SK-N-SH treated with all-trans-retinoic acid at 6 μM for 48 hours (cell line): ENCODE measurements at regions not wholly inside any gene's neighbourhood (a gene's known extent, or its start where the extent isn't known, plus 50 kb on each side); places are given as distances from the start of the nearest gene placed in this dataset.

Experiments used
- ATAC-seq: fragments of 200-7000 bp; cut with Tn5 transposase; 3 replicates; pipeline ENCODE4 v1.9.1; 2020; ENCODE audit warnings: mild to moderate bottlenecking, moderate library complexity
- ARNTL ChIP-seq: fragments of 450-650 bp; formaldehyde crosslinking; IDR thresholded peaks from 2 replicates; pipeline ENCODE4 v1.5.0; 2020; ENCODE audit warnings: low read depth, mild to moderate bottlenecking, moderate library complexity, borderline replicate concordance
- BACH2 ChIP-seq: fragments of 250-450 bp; sonication (Bioruptor Pico); IDR thresholded peaks from 2 replicates; pipeline ENCODE4 v1.9.0; 2021; ENCODE audit warnings: mild to moderate bottlenecking, borderline replicate concordance
- CSDC2 ChIP-seq: fragments of 250-450 bp; sonication (Bioruptor Pico); IDR thresholded peaks from 2 replicates; pipeline ENCODE4 v1.5.0; 2020; ENCODE audit warnings: mild to moderate bottlenecking, moderate library complexity
- GLIS3 ChIP-seq: fragments of 250-450 bp; sonication (Bioruptor Pico); IDR thresholded peaks from 2 replicates; pipeline ENCODE4 v1.5.0; 2020; ENCODE audit warnings: mild to moderate bottlenecking, moderate library complexity
- ISL1 ChIP-seq: fragments of 250-450 bp; sonication (Bioruptor Pico); IDR thresholded peaks from 2 replicates; pipeline ENCODE4 v2.1.2; 2022; ENCODE audit warnings: mild to moderate bottlenecking, moderate library complexity
- OSR1 ChIP-seq: fragments of 250-450 bp; sonication (Bioruptor Pico); IDR thresholded peaks from 2 replicates; pipeline ENCODE4 v1.8.0; 2022; ENCODE audit warnings: moderate library complexity, mild to moderate bottlenecking, inconsistent platforms
- PPARA ChIP-seq: fragments of 250-450 bp; sonication (Bioruptor Pico); IDR thresholded peaks from 2 replicates; pipeline ENCODE4 v1.5.0; 2020; ENCODE audit warnings: mild to moderate bottlenecking, borderline replicate concordance
- RARB ChIP-seq: fragments of 250-450 bp; sonication (Bioruptor Pico); IDR thresholded peaks from 2 replicates; pipeline ENCODE4 v1.8.0; 2021; ENCODE audit warnings: mild to moderate bottlenecking, moderate library complexity
- SNAI2 ChIP-seq: fragments of 250-450 bp; sonication (Bioruptor Pico); IDR thresholded peaks from 2 replicates; pipeline ENCODE4 v1.5.0; 2020; ENCODE audit warnings: mild to moderate bottlenecking, moderate library complexity
- TCF4 ChIP-seq: fragments of 250-450 bp; sonication (Bioruptor Pico); IDR thresholded peaks from 2 replicates; pipeline ENCODE4 v1.8.0; 2021; ENCODE audit warnings: mild to moderate bottlenecking, moderate library complexity, borderline replicate concordance
- TOX ChIP-seq: fragments of 250-450 bp; sonication (Bioruptor Pico); IDR thresholded peaks from 2 replicates; pipeline ENCODE4 v1.8.0; 2021; ENCODE audit warnings: mild to moderate bottlenecking, moderate library complexity, borderline replicate concordance
- ZFP3 ChIP-seq: fragments of 250-450 bp; sonication (Bioruptor Pico); IDR thresholded peaks from 2 replicates; pipeline ENCODE4 v1.5.0; 2020; ENCODE audit warnings: mild to moderate bottlenecking, moderate library complexity
- ZFP30 ChIP-seq: fragments of 450-650 bp; formaldehyde crosslinking; IDR thresholded peaks from 2 replicates; pipeline ENCODE4 v1.5.0; 2022; ENCODE audit warnings: mild to moderate bottlenecking, moderate library complexity
- ZNF565 ChIP-seq: fragments of 450-650 bp; formaldehyde crosslinking; conservative IDR thresholded peaks from 2 replicates; pipeline ENCODE4 v1.5.0; 2020; ENCODE audit warnings: low read depth, mild to moderate bottlenecking, moderate library complexity
- ZNF70 ChIP-seq: fragments of 450-650 bp; formaldehyde crosslinking; IDR thresholded peaks from 2 replicates; pipeline ENCODE4 v1.5.0; 2020; ENCODE audit warnings: mild to moderate bottlenecking, moderate library complexity
- ZNF8 ChIP-seq: fragments of 450-650 bp; formaldehyde crosslinking; IDR thresholded peaks from 2 replicates; pipeline ENCODE4 v1.5.0; 2020; ENCODE audit warnings: mild to moderate bottlenecking, moderate library complexity
- TF ChIP-seq, protein P1 (sequence below): fragments of 250-450 bp; sonication (Bioruptor Pico); IDR thresholded peaks from 2 replicates; pipeline ENCODE4 v1.5.0; 2020; ENCODE audit warnings: mild to moderate bottlenecking, moderate library complexity
- TF ChIP-seq, protein P2 (sequence below): fragments of 250-450 bp; sonication (Bioruptor Pico); IDR thresholded peaks from 2 replicates; pipeline ENCODE4 v1.8.0; 2021; ENCODE audit warnings: low read depth, mild to moderate bottlenecking, moderate library complexity, borderline replicate concordance
- TF ChIP-seq, protein P3 (sequence below): fragments of 250-450 bp; sonication (Bioruptor Pico); IDR thresholded peaks from 2 replicates; pipeline ENCODE4 v1.5.1; 2020; ENCODE audit warnings: low read depth, mild to moderate bottlenecking, moderate library complexity
- TF ChIP-seq, protein P4 (sequence below): fragments of 250-450 bp; sonication (Bioruptor Pico); IDR thresholded peaks from 2 replicates; pipeline ENCODE4 v1.8.0; 2020; ENCODE audit warnings: mild to moderate bottlenecking, moderate library complexity, borderline replicate concordance

DNA sequence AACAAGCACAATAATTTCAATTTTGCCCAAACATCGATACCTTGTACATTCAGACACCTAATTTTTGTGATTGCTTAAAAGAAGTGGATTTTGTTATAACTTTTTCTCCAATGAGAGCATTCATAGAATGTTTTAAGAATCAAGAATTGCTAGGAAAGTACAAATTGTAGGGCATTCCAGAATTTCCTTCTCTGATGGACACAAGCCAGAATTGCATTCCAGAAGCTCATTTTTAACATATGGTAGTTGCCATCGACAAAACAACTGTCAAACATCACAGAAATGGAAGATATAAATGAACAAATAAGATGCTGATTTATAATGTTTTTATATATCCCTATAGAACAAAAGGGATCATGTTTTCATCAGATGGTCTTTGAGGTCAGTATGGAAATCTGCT is 258.4 kb upstream of the NPVF start:
- ATAC-seq: no peak
- TF ChIP-seq ZFP30: no peak
- TF ChIP-seq SNAI2 (CRISPR knock-in tag): no peak

DNA sequence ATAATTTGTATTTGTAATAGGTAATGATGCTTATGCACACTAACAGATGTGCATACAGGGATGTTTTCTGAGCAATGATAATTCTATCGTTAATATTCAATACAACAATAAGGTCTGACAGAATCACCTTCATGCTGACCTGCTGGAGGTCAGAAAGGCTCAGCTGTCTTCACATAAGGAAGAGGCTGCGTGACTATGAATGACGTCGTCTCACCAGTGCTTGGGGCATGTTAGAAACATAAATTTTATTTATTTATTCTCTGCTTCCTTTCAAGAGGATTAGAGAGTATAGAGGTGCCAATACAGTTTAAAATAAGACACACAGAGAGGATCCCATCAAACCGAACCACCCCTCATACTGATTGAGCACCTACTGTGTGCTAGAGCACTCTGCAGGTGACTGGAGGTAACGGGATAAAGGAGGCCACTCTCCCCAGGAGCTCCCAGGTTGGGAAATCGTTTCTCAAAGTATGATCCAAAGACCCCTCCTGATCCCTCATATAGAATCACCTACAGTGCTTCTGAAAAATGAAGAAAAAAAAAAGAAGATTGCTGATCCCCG is 265.6 kb upstream of the NPVF start:
- TF ChIP-seq ZNF70 (CRISPR knock-in tag) (no peak), CSDC2 (CRISPR knock-in tag) (no peak), RARB (CRISPR knock-in tag) (no peak), TOX (CRISPR knock-in tag) (no peak), BACH2 (CRISPR knock-in tag) (no peak), GLIS3 (CRISPR knock-in tag) (no peak)
- TF ChIP-seq, protein P1, sequence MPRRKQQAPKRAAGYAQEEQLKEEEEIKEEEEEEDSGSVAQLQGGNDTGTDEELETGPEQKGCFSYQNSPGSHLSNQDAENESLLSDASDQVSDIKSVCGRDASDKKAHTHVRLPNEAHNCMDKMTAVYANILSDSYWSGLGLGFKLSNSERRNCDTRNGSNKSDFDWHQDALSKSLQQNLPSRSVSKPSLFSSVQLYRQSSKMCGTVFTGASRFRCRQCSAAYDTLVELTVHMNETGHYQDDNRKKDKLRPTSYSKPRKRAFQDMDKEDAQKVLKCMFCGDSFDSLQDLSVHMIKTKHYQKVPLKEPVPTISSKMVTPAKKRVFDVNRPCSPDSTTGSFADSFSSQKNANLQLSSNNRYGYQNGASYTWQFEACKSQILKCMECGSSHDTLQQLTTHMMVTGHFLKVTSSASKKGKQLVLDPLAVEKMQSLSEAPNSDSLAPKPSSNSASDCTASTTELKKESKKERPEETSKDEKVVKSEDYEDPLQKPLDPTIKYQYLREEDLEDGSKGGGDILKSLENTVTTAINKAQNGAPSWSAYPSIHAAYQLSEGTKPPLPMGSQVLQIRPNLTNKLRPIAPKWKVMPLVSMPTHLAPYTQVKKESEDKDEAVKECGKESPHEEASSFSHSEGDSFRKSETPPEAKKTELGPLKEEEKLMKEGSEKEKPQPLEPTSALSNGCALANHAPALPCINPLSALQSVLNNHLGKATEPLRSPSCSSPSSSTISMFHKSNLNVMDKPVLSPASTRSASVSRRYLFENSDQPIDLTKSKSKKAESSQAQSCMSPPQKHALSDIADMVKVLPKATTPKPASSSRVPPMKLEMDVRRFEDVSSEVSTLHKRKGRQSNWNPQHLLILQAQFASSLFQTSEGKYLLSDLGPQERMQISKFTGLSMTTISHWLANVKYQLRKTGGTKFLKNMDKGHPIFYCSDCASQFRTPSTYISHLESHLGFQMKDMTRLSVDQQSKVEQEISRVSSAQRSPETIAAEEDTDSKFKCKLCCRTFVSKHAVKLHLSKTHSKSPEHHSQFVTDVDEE (CRISPR knock-in tag): no peak
- TF ChIP-seq, protein P2, sequence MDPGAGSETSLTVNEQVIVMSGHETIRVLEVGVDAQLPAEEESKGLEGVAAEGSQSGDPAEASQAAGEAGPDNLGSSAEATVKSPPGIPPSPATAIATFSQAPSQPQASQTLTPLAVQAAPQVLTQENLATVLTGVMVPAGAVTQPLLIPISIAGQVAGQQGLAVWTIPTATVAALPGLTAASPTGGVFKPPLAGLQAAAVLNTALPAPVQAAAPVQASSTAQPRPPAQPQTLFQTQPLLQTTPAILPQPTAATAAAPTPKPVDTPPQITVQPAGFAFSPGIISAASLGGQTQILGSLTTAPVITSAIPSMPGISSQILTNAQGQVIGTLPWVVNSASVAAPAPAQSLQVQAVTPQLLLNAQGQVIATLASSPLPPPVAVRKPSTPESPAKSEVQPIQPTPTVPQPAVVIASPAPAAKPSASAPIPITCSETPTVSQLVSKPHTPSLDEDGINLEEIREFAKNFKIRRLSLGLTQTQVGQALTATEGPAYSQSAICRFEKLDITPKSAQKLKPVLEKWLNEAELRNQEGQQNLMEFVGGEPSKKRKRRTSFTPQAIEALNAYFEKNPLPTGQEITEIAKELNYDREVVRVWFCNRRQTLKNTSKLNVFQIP (CRISPR knock-in tag): no peak
- ATAC-seq: no peak

DNA sequence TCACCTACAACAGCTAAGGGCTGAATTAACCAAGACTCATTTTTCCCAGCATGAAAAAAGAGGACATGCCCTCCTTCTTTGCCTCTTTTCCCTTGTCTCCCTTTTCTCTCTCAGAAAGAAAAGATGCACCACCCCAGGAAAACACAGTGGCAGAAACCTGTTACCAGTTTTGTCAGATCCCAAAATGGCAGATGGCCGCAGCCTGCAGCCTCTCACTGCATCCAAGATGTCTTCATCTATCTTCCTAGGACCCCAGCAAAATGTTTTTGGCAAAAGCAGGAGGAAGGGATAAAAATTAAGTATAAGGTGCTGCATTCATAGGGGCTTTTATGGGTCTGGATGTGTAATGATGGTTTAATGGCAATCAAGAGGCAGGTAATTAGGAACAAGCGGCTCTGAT is 266.6 kb upstream of the NPVF start:
- ATAC-seq: no peak
- TF ChIP-seq RARB (CRISPR knock-in tag) (no peak), CSDC2 (CRISPR knock-in tag) (no peak), ZFP30 (no peak), BACH2 (CRISPR knock-in tag) (no peak), PPARA (no peak), ZNF8 (no peak), ZNF565 (CRISPR knock-in tag) (no peak), TOX (CRISPR knock-in tag) (no peak), ARNTL (CRISPR knock-in tag) (no peak), OSR1 (CRISPR knock-in tag) (no peak), ZFP3 (CRISPR knock-in tag) (no peak), ISL1 (CRISPR knock-in tag) (no peak), TCF4 (CRISPR knock-in tag) (no peak), ZNF70 (CRISPR knock-in tag) (no peak), SNAI2 (CRISPR knock-in tag) (no peak)
- TF ChIP-seq, protein P2 (CRISPR knock-in tag): no peak
- TF ChIP-seq, protein P3, sequence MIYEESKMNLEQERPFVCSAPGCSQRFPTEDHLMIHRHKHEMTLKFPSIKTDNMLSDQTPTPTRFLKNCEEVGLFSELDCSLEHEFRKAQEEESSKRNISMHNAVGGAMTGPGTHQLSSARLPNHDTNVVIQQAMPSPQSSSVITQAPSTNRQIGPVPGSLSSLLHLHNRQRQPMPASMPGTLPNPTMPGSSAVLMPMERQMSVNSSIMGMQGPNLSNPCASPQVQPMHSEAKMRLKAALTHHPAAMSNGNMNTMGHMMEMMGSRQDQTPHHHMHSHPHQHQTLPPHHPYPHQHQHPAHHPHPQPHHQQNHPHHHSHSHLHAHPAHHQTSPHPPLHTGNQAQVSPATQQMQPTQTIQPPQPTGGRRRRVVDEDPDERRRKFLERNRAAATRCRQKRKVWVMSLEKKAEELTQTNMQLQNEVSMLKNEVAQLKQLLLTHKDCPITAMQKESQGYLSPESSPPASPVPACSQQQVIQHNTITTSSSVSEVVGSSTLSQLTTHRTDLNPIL: no peak
- TF ChIP-seq, protein P1 (CRISPR knock-in tag): no peak
- TF ChIP-seq, protein P4, sequence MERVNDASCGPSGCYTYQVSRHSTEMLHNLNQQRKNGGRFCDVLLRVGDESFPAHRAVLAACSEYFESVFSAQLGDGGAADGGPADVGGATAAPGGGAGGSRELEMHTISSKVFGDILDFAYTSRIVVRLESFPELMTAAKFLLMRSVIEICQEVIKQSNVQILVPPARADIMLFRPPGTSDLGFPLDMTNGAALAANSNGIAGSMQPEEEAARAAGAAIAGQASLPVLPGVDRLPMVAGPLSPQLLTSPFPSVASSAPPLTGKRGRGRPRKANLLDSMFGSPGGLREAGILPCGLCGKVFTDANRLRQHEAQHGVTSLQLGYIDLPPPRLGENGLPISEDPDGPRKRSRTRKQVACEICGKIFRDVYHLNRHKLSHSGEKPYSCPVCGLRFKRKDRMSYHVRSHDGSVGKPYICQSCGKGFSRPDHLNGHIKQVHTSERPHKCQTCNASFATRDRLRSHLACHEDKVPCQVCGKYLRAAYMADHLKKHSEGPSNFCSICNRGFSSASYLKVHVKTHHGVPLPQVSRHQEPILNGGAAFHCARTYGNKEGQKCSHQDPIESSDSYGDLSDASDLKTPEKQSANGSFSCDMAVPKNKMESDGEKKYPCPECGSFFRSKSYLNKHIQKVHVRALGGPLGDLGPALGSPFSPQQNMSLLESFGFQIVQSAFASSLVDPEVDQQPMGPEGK (CRISPR knock-in tag): no peak
- TF ChIP-seq, all 23 proteins: peak for 0
